K562 (cell line): ENCODE measurements at regions not wholly inside any gene's neighbourhood (a gene's known extent, or its start where the extent isn't known, plus 50 kb on each side); places are given as distances from the start of the nearest gene placed in this dataset.

Experiments used
- ATAC-seq: fragments of 200-7000 bp; cut with Tn5 transposase; 3 replicates; pipeline ENCODE4 v1.9.1; 2020; ENCODE audit warnings: moderate library complexity
- BruUV-seq: library from RNA; stranded (reverse); fragments of 400-500 nt; replicated peaks from 2 replicates; lab custom pipeline; 2021; lab: Mats Ljungman, UMichigan
- CTCF ChIA-PET: fragments of 300-600 bp; formaldehyde crosslinking; extraction: SDS; loops from one replicate; lab custom pipeline; 2021; ENCODE audit warnings: low intra/inter-chr PET ratio; lab: Yijun Ruan, JAX
- POLR2A ChIA-PET: fragments of 300-600, 350-650 bp; sonication (Branson Sonifier 250); formaldehyde crosslinking; extraction: SDS; loops from one replicate; lab custom pipeline; 2021; ENCODE audit warnings: antibody characterized with exemption, inconsistent platforms; lab: Yijun Ruan, JAX
- DNase-seq, 4 experiments: peaks; one replicate each; pipeline versions ENCODE4 v3.0.0 to v3.0.0-alpha.2; 2011 to 2018; ENCODE audit warnings: low spot score in 3 of 4, mixed read lengths in 3 of 4; ENCODE audit errors: extremely low read depth in 1 of 4
- FAIRE-seq: peaks from 2 replicates; lab custom pipeline; 2011; peaks lifted over from hg19 to GRCh38; lab: Jason Lieb, UNC
- H2AFZ ChIP-seq: 2 replicates; pipeline ENCODE4 v1.6.0; 2011; ENCODE audit warnings: low read depth, low read length, control low read depth, inconsistent platforms
- H3K27ac ChIP-seq: fragments of 200-600 bp; 3 replicates; pipeline ENCODE4 v1.8.0; 2011; ENCODE audit warnings: low read depth, mild to moderate bottlenecking, control low read depth, inconsistent platforms, low read length, moderate library complexity, mixed read lengths; ENCODE audit errors: extremely low read depth
- H3K27me3 ChIP-seq, 2 experiments: fragments of 300-600 bp in 1 of 2; 2 replicates in 1 of 2; 3 replicates in 1 of 2; pipeline versions ENCODE4 v1.6.0 to v1.8.0; 2011; ENCODE audit warnings: inconsistent platforms in 2 of 2, low read length in 2 of 2, mild to moderate bottlenecking in 1 of 2, mixed read lengths in 1 of 2, moderate library complexity in 1 of 2; ENCODE audit not compliant: control insufficient read depth in 2 of 2, insufficient read depth in 2 of 2
- H3K36me3 ChIP-seq: fragments of 300-600 bp; 3 replicates; pipeline ENCODE4 v1.8.0; 2011; ENCODE audit warnings: mild to moderate bottlenecking, low read length, inconsistent platforms; ENCODE audit not compliant: control insufficient read depth, insufficient read depth
- H3K4me1 ChIP-seq, 2 experiments: fragments of 200-600 bp in 1 of 2; replicated peaks in 1 of 2; 2 replicates in 1 of 2; 3 replicates in 1 of 2; pipeline versions ENCODE4 v1.5.1 to v1.8.0; 2011; ENCODE audit warnings: inconsistent platforms in 2 of 2, low read length in 2 of 2, mild to moderate bottlenecking in 1 of 2, mixed read lengths in 1 of 2, moderate library complexity in 1 of 2; ENCODE audit not compliant: control insufficient read depth in 2 of 2, insufficient read depth in 2 of 2
- H3K4me2 ChIP-seq: 2 replicates; pipeline ENCODE4 v1.6.1; 2011; ENCODE audit warnings: low read length, control low read depth, inconsistent platforms, mixed read lengths; ENCODE audit not compliant: insufficient read depth
- H3K4me3 ChIP-seq: fragments of 200-600 bp; sonication (generic), shearing (Covaris generic); 2 replicates; pipeline ENCODE4 v1.5.1; 2016; ENCODE audit warnings: control low read depth, inconsistent platforms
- H3K79me2 ChIP-seq: fragments of 200-600 bp; 3 replicates; pipeline ENCODE4 v1.8.0; 2011; ENCODE audit warnings: low read length, inconsistent platforms; ENCODE audit not compliant: control insufficient read depth, insufficient read depth
- H3K9ac ChIP-seq, 2 experiments: 2 replicates each; pipeline versions ENCODE4 v1.6.0 to v1.6.1; 2011; ENCODE audit warnings: low read depth in 2 of 2, low read length in 2 of 2, control low read depth in 1 of 2, inconsistent platforms in 1 of 2, mild to moderate bottlenecking in 1 of 2, mixed read lengths in 1 of 2; ENCODE audit not compliant: insufficient read depth in 1 of 2
- H3K9me1 ChIP-seq: one replicate; pipeline ENCODE4 v1.6.0; 2011; ENCODE audit warnings: inconsistent platforms, mild to moderate bottlenecking, low read length, moderate library complexity; ENCODE audit not compliant: control insufficient read depth, insufficient read depth
- H3K9me3 ChIP-seq: replicated peaks from 2 replicates; pipeline ENCODE4 v1.5.1; 2011; ENCODE audit warnings: low read depth, low read length, inconsistent platforms; ENCODE audit not compliant: control insufficient read depth, insufficient read depth
- H4K20me1 ChIP-seq: replicated peaks from 2 replicates; pipeline ENCODE4 v1.6.1; 2011; ENCODE audit warnings: low read length, inconsistent platforms, mixed read lengths; ENCODE audit not compliant: control insufficient read depth, insufficient read depth
- HCFC1 ChIP-seq: IDR thresholded peaks from 2 replicates; pipeline ENCODE4 v1.6.1; 2012; ENCODE audit warnings: low read depth, low read length, improper control_type of control experiment
- ZNF717 ChIP-seq: fragments of 250-450 bp; sonication (Bioruptor Pico); IDR thresholded peaks from 2 replicates; pipeline ENCODE4 v1.5.0; 2021
- WGBS: fragments of 100-300 bp; shearing (Covaris generic); methylation state at CpG from one replicate; pipeline ENCODE4 v1.1.6; 2016; ENCODE audit warnings: low coverage, mixed read lengths; ENCODE audit not compliant: insufficient coverage; ENCODE audit errors: missing lambda C conversion rate; 5-methylcytosine and 5-hydroxymethylcytosine counted together
- in situ Hi-C: fragments of 300-500 bp; cut with MboI; formaldehyde crosslinking; loops from 4 replicates; pipeline ENCODE4 v1.15.0; 2018; ENCODE audit warnings: inconsistent platforms, mixed read lengths
- intact Hi-C: fragments of 100-400 bp; cut with micrococcal nuclease; formaldehyde crosslinking; loops from 2 replicates; pipeline ENCODE4 v1.14.2; 2022
- TF ChIP-seq, protein P1 (sequence below): sonication (generic); formaldehyde crosslinking; IDR thresholded peaks from 2 replicates; pipeline ENCODE4 v1.9.0; 2022; ENCODE audit warnings: mild to moderate bottlenecking, missing genetic modification reagents
- TF ChIP-seq, protein P2 (sequence below), 2 experiments: fragments of 450-650 bp in 1 of 2; sonication (generic) in 1 of 2; formaldehyde crosslinking in 1 of 2; IDR thresholded peaks; 2 replicates each; pipeline versions ENCODE4 v1.7.1 to v1.9.0; 2016 to 2022; ENCODE audit warnings: inconsistent platforms in 1 of 2, mild to moderate bottlenecking in 1 of 2, missing genetic modification reagents in 1 of 2

DNA sequence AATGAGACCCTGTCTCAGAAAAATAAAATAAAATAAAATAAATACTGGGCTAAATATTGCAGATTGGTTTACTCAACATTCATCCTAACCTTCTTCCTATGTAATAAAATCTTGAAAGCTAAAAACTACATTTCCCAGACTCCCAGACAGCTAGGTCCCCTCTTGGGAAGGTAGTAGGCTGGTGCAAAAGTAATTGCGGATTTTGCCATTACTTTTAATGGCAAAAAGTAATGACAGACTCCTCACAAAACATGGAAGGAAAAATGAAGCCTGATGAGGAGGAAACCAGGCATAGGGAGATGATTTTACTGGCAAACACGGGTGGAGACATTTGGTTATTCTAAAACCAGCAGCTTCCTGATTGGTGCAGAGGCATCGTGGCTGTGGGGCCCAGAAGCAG, 70.6 kb upstream of the E2F3 start:
- Histone ChIP-seq H3K9me1 (no peaks in the 10 kb centered on the region), H3K9ac (no peak overlapping the region), H3K4me2 (no peak overlapping the region), H3K9me3 (peaks cover 5% of the 10 kb centered on the region; the same call in 1 of the 2 replicates), H3K27me3 (no peaks in the 10 kb centered on the region), H3K4me3 (no peak overlapping the region), H2AFZ (no peak overlapping the region), H3K79me2 (no peaks in the 10 kb centered on the region), H3K4me1 (peaks cover 0 to 11% of the 10 kb centered on the region in 2 experiments; a peak in 4 of 5 replicates), H3K27ac (no peak overlapping the region), H4K20me1 (no peaks in the 10 kb centered on the region), H3K36me3 (no peaks in the 10 kb centered on the region)
- intact Hi-C loops = no loop called here
- ChIA-PET POLR2A (interaction anchor here (0.9 kb wide), 1 partner anchor 14 kb away, joined by 3 read pairs; no protein-coding TSS in a partner anchor), CTCF (no interaction called here)
- 20% methylated on average over 3 of the region's 3 CpGs for WGBS
- in situ Hi-C loops = no loop called here
- ATAC-seq (no peak), DNase-seq (no peak), FAIRE-seq (no peak)
- TF ChIP-seq, protein P1, sequence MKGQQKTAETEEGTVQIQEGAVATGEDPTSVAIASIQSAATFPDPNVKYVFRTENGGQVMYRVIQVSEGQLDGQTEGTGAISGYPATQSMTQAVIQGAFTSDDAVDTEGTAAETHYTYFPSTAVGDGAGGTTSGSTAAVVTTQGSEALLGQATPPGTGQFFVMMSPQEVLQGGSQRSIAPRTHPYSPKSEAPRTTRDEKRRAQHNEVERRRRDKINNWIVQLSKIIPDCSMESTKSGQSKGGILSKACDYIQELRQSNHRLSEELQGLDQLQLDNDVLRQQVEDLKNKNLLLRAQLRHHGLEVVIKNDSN (CRISPR knock-in tag) = no peak
- TF ChIP-seq ZNF717 (CRISPR knock-in tag) (no peak), HCFC1 (peak; percentile 20; the same call in 1 of the 2 replicates)
- TF ChIP-seq, protein P2, sequence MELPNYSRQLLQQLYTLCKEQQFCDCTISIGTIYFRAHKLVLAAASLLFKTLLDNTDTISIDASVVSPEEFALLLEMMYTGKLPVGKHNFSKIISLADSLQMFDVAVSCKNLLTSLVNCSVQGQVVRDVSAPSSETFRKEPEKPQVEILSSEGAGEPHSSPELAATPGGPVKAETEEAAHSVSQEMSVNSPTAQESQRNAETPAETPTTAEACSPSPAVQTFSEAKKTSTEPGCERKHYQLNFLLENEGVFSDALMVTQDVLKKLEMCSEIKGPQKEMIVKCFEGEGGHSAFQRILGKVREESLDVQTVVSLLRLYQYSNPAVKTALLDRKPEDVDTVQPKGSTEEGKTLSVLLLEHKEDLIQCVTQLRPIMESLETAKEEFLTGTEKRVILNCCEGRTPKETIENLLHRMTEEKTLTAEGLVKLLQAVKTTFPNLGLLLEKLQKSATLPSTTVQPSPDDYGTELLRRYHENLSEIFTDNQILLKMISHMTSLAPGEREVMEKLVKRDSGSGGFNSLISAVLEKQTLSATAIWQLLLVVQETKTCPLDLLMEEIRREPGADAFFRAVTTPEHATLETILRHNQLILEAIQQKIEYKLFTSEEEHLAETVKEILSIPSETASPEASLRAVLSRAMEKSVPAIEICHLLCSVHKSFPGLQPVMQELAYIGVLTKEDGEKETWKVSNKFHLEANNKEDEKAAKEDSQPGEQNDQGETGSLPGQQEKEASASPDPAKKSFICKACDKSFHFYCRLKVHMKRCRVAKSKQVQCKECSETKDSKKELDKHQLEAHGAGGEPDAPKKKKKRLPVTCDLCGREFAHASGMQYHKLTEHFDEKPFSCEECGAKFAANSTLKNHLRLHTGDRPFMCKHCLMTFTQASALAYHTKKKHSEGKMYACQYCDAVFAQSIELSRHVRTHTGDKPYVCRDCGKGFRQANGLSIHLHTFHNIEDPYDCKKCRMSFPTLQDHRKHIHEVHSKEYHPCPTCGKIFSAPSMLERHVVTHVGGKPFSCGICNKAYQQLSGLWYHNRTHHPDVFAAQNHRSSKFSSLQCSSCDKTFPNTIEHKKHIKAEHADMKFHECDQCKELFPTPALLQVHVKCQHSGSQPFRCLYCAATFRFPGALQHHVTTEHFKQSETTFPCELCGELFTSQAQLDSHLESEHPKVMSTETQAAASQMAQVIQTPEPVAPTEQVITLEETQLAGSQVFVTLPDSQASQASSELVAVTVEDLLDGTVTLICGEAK (IDR thresholded peaks at IDR 0.05) = peak; percentile 57
- TF ChIP-seq, protein P2 (CRISPR knock-in tag; IDR thresholded peaks at IDR 0.05) = no peak
- BruUV-seq = no TSS peak
